ENCODE measurements at regions not wholly inside any gene's neighbourhood (a gene's known extent, or its start where the extent isn't known, plus 50 kb on each side); places are given as distances from the start of the nearest gene placed in this dataset.
"Not testable (repeated sequence)": the region's sequence is repeated elsewhere in the genome, so short reads cannot be mapped to it uniquely, and the experiment has no call there.

DNA sequence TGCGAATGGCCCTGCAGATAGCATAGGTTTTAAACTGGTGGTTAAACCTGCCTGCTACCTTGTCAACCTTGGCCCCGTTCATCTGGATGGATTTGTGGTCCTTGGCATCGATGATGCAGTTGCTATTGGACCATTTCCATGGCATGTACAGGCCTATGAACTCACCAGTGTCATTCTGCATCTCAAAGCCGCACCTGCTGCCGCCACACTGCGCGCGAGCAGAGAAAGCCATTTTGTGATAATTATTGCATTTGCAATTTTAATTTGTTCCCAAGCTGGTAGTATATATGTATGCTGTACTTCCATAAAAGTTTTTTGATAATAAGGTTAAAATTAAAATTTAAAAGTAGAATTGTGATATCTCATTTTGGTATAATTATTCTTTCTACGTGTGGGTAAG, 94.8 kb upstream of the UXS1 start:
- DNase-seq = no peak

GRCh38 chr2:106285237-106285829, 91.2 kb upstream of the UXS1 start:
- DNase-seq = no peak

DNA sequence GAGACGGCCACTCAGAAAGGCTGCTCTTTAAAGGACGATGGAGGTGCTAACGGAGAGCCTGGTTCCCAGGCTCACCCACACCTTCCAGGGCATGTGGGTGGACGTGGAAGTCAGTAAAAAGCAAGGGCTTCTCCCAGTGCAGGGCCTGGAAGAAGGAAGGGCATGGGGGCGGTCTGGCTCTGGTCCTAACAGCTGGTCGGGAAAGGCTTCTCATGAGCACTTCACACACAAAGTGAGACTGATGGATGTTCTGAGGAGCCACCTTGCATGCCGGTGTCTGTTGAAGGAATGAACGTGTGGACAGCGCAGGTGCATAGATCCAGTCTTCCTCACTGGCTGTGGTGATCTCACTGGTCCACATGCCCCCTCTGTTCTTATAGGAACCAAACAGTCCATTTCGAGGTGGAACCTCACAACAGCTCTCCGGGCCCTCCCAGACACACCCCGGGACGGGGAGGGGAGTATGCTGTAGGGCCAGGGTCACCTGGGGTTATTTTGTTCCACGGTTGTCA, 90.6 kb upstream of the UXS1 start:
- DNase-seq = no peak

DNA sequence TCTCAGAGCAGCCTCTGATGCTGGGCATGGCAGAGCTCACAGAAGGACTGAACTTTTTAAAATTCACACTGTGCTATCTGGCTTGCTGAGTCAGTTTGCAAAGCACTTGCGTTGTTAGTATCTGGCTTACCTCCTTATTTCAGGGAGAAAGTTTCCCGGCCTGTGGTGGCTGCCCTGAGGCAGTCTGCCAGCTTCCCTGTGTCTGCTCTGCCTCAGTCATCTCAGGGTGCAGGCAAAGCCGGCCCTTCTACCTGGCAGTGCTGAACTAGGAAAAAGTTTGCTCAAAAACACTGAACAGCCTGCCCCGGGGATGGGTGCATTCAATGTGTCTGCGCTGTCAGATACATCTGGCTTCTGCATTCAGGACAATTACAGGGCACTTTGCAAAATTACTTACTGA, 90.2 kb upstream of the UXS1 start:
- no peak for DNase-seq

GRCh38 chr2:106283228-106284152, 89.4 kb upstream of the UXS1 start:
- DNase-seq = peak in 1 of 2 experiments; percentile 23

DNA sequence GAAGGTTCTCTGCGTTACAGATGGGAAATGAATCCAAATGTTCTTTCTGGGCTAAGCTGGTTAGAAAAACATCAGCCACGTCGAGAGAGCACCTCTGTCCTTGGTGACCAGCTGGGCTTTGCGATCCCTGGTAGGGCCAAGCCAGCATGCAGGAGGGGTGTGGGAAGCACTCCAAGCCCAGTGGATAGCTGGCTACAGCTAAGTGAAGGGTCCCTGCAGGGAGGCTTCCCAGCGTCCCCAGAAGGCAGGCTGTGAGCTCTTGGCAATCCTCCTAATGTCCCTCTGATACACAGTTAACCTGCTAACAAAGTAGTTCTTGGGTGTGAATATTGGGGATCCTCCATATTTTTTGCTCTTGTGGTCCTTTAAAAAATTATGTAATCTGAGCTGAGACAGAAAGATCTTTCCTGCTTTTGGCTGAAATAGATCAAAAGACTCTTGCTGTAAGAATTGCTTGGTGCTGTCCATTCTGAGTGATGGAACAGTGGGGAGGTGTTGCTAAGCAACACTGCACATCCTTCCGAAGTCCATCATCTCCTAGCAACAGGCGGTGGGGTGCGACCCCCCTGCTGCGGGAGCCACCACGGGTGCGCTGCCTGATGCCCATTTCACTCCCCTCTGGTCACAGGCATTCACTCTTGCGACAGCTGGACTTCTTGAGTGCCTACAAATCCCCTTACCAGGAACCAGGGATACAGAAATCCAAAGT, 88.5 kb upstream of the UXS1 start:
- no peak for DNase-seq

- DNase-seq = not testable (repeated sequence)
Observed at GRCh38 chr2:106281907-106282430, 87.9 kb upstream of the UXS1 start.

- DNase-seq = no peak
Observed at GRCh38 chr2:106280722-106281446, 86.8 kb upstream of the UXS1 start.

- no peak for DNase-seq
Observed at GRCh38 chr2:106280224-106280623, 86.1 kb upstream of the UXS1 start.

DNA sequence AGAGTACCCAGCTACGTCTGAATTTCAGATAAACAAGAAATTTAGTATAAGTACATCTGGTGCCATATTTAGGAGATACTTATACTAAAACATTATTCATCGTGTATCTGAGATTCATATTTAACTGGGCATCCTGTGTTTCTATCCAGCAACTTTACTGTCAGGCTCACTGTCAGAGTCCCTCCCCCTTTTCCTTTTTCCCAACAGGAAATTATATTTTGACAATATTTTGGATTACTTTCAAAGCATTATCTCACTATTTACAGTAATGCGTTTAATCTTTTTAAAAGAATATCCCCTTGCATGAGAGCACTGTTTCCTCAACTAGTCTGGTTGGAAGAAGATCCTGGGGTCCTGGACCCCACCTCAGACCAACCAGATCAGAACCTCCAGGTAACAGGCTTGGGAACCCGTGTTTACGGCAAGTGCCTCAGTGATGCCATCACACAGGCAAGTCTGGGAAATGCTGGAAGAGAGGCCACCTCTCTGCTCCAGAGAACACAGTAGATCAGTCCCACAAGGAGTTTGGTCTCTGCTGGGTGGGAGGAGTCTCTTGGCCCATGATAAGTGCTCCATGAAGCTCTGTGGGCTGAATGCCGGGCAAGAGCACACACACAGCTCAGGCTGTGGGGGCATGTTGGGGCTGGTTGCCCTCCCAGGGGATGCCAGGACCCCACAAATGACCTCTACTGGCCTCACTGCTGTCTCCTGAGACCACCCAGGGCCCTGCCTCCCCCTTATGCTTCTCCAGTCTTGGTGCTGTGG, 84.2 kb upstream of the UXS1 start:
- DNase-seq = no peak

DNA sequence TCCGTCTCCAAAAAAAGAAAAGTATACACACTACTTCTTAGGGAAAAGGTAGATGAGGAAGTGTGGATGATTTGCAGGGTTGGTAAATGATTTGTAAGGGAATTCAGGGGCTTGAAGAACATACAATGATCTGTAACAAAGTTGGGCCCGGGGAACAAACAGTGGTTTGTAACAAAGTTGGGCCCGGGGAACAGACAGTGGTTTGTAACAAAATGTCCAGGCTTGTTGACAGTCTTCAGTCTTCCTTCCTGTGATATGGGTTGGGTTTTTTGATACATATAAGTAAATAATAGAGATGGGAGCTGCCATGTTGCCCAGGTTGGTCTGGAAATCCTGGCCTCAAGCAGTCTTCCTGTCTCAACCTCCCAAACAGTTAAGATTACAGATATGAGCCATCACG, 83.3 kb upstream of the UXS1 start:
- DNase-seq = no peak

- DNase-seq = no peak
Observed at GRCh38 chr2:106275971-106276370, 81.9 kb upstream of the UXS1 start.

- DNase-seq = no peak
Observed at GRCh38 chr2:106274668-106275067, 80.6 kb upstream of the UXS1 start.

DNA sequence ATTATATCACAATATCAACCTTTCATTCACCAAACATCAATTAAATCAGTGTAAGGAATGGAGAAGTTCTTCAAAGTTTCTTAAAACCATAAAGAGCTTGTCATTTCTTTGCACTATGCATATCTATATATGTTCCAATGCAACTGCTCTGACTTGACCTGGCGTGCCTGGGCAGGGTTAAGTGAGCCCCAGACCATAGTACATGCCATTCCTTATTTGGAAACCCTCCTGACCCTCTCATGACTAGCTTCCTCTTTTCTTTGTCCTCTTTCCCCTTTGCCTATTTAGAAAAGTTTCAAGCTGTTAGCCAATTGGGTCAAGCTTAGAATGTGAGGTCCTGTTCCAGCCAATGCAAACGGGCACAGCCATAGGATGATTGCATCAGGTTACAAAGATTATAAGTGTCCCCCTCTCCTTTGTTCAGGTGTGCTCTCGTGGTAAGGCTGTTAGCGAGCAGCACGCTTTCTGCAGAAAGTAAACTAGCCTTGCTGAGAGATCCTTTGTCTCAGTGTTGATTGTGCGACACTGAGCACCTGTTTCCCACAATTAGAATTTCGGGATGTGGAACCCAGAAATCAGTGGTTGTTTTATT, 78.2 kb upstream of the UXS1 start:
- DNase-seq = no peak

- DNase-seq = no peak
Observed at GRCh38 chr2:106270471-106270891, 76.4 kb upstream of the UXS1 start.

GRCh38 chr2:106269591-106270291, 75.6 kb upstream of the UXS1 start:
- no peak for DNase-seq

GRCh38 chr2:106267997-106268396, 73.9 kb upstream of the UXS1 start:
- DNase-seq = no peak

DNA sequence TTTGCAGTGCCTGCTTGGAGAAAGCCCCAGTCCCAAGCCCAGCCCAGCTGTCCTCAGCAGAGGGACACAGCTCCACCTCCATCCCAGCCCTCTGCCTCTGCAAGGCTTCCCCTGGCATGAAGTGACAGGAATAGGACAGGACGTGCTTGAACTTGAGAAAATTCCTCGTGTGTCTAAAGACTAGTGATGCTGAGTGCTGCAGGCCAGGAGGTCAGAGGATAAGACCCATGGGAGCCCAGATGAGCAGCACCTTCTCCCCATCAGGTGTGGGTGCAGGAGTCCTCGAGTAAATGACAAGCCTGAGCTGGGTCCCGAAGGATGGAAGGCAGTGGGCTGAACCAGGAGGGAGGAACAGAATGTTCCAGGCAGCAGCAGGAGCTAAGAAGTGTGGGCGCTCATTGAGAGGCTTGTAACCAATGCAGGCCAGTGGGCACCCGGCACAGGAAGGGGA, 67.8 kb upstream of the UXS1 start:
- no peak for DNase-seq

DNA sequence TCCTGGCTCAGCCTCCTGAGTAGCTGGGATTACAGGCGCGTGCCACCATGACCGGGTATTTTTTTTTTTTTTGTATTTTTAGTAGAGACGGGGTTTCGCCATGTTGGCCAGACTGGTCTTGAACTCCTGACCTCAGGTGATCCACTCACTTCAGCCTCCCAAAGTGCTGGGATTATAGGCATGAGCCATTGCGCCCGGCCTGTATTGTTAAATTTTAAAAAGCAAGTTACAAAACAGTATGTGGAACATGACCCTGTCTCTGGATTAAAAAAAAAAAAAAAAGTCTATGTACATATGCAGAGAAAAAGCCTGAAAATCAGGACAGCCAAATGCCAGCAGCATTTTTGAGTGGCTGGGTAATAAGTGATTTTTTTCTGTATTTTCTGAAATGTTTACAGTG, 64.8 kb upstream of the UXS1 start:
- DNase-seq = not testable (repeated sequence)

DNA sequence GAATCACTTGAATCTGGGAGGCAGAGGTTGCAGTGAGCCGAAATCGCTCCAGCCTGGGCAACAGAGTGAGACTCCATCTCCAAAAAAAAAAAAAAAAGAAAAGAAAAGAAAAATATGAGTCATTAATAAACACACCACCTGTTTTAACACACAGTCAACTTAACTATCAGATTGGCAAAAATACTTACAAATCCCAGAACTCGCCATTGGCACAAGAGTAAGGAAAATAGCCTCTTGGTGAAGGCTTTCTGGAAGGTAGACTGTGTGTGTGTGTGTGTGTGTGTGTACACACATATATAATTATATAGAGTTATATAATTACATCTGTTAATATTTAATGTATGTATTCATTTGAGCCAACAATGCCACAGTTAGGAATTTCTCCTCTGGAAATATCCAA, 63.7 kb upstream of the UXS1 start:
- DNase-seq = no peak

- DNase-seq = no peak
Observed at GRCh38 chr2:106257135-106257534, 63.0 kb upstream of the UXS1 start.

All from NCI-H187 (cell line).